ENCODE measurements at regions not wholly inside any gene's neighbourhood (a gene's known extent, or its start where the extent isn't known, plus 50 kb on each side); places are given as distances from the start of the nearest gene placed in this dataset.

- TF ChIP-seq EP300 (IDR thresholded peaks at IDR 0.05) (no peak), POLR2AphosphoS5 (IDR thresholded peaks at IDR 0.05) (no peak), CTCF (IDR thresholded peaks at IDR 0.05) (no peak), POLR2A (IDR thresholded peaks at IDR 0.05) (no peak)
- no peak overlapping the region for H3K27ac ChIP-seq
- no peak for DNase-seq (ENCODE audit: low spot score in 2 of 2)
- H3K9me3 ChIP-seq: no peaks in the 10 kb centered on the region
- no peaks in the 10 kb centered on the region for H3K36me3 ChIP-seq
- no peaks in the 10 kb centered on the region for H3K27me3 ChIP-seq
- no peak overlapping the region for H3K4me3 ChIP-seq
- H3K4me1 ChIP-seq: no peaks in the 10 kb centered on the region
- 87% methylated on average over 4 of the region's 4 CpGs for WGBS
Observed at GRCh38 chr5:124996023-124996763, 249.8 kb upstream of the ZNF608 start.

- no peak for TF ChIP-seq EP300 (IDR thresholded peaks at IDR 0.05)
- TF ChIP-seq POLR2AphosphoS5 (IDR thresholded peaks at IDR 0.05): no peak
- TF ChIP-seq POLR2A (IDR thresholded peaks at IDR 0.05): no peak
- no peak for TF ChIP-seq CTCF (IDR thresholded peaks at IDR 0.05)
- Histone ChIP-seq H3K4me1 (no peaks in the 10 kb centered on the region), H3K27ac (no peak overlapping the region), H3K36me3 (no peaks in the 10 kb centered on the region), H3K4me3 (no peak overlapping the region), H3K9me3 (no peaks in the 10 kb centered on the region), H3K27me3 (no peaks in the 10 kb centered on the region)
- no peak for DNase-seq (ENCODE audit: low spot score in 2 of 2)
- 89% methylated on average over 3 of the region's 3 CpGs for WGBS
Observed at GRCh38 chr5:124996764-124997077, 250.3 kb upstream of the ZNF608 start.

GRCh38 chr5:124997186-124997893 lies 250.9 kb upstream of the ZNF608 start:
- no peak overlapping the region for H3K27ac ChIP-seq
- DNase-seq (ENCODE audit: low spot score in 2 of 2): no peak
- no peak overlapping the region for H3K4me3 ChIP-seq
- TF ChIP-seq EP300 (IDR thresholded peaks at IDR 0.05): no peak
- TF ChIP-seq POLR2AphosphoS5 (IDR thresholded peaks at IDR 0.05): no peak
- TF ChIP-seq POLR2A (IDR thresholded peaks at IDR 0.05): no peak
- no peak for TF ChIP-seq CTCF (IDR thresholded peaks at IDR 0.05)
- no peaks in the 10 kb centered on the region for H3K9me3 ChIP-seq
- no peaks in the 10 kb centered on the region for H3K4me1 ChIP-seq
- 94% methylated on average over 3 of the region's 3 CpGs for WGBS
- no peaks in the 10 kb centered on the region for H3K36me3 ChIP-seq
- H3K27me3 ChIP-seq: no peaks in the 10 kb centered on the region

GRCh38 chr5:124998520-124998919 lies 252.1 kb upstream of the ZNF608 start:
- Histone ChIP-seq H3K4me3 (no peak overlapping the region), H3K4me1 (no peaks in the 10 kb centered on the region), H3K9me3 (no peaks in the 10 kb centered on the region), H3K27me3 (no peaks in the 10 kb centered on the region), H3K27ac (no peak overlapping the region), H3K36me3 (no peaks in the 10 kb centered on the region)
- 80% methylated on average over 1 of the region's 1 CpG for WGBS
- no peak for DNase-seq (ENCODE audit: low spot score in 2 of 2)
- TF ChIP-seq CTCF (IDR thresholded peaks at IDR 0.05): no peak
- no peak for TF ChIP-seq POLR2AphosphoS5 (IDR thresholded peaks at IDR 0.05)
- no peak for TF ChIP-seq EP300 (IDR thresholded peaks at IDR 0.05)
- no peak for TF ChIP-seq POLR2A (IDR thresholded peaks at IDR 0.05)

GRCh38 chr5:125002727-125003598 lies 256.5 kb upstream of the ZNF608 start:
- Histone ChIP-seq H3K9me3 (no peaks in the 10 kb centered on the region), H3K27me3 (no peaks in the 10 kb centered on the region), H3K4me3 (no peak overlapping the region), H3K36me3 (no peaks in the 10 kb centered on the region), H3K4me1 (no peaks in the 10 kb centered on the region), H3K27ac (no peak overlapping the region)
- no peak for TF ChIP-seq CTCF (IDR thresholded peaks at IDR 0.05)
- TF ChIP-seq EP300 (IDR thresholded peaks at IDR 0.05): no peak
- no peak for TF ChIP-seq POLR2A (IDR thresholded peaks at IDR 0.05)
- TF ChIP-seq POLR2AphosphoS5 (IDR thresholded peaks at IDR 0.05): no peak
- 80% methylated on average over 1 of the region's 1 CpG for WGBS
- DNase-seq (ENCODE audit: low spot score in 2 of 2): no peak

All from suprapubic skin (tissue), 4 donors.